ENCODE measurements at regions not wholly inside any gene's neighbourhood (a gene's known extent, or its start where the extent isn't known, plus 50 kb on each side); places are given as distances from the start of the nearest gene placed in this dataset.

GRCh38 chr10:4623200-4623599 lies 202.8 kb upstream of the AKR1E2 start:
- no peak for TF ChIP-seq CTCF (conservative IDR thresholded peaks at IDR 0.05; ENCODE audit: low read depth, low read length)
- no peak for DNase-seq (ENCODE audit: low read depth)
- no peak overlapping the region for H3K4me3 ChIP-seq (ENCODE audit: low read depth, low read length)

GRCh38 chr10:4622384-4622783 lies 203.6 kb upstream of the AKR1E2 start:
- no peak for DNase-seq (ENCODE audit: low read depth)
- no peak overlapping the region for H3K4me3 ChIP-seq (ENCODE audit: low read depth, low read length)
- no peak for TF ChIP-seq CTCF (conservative IDR thresholded peaks at IDR 0.05; ENCODE audit: low read depth, low read length)

- H3K4me3 ChIP-seq (ENCODE audit: low read depth, low read length): no peak overlapping the region
- TF ChIP-seq CTCF (conservative IDR thresholded peaks at IDR 0.05; ENCODE audit: low read depth, low read length): no peak
- DNase-seq (ENCODE audit: low read depth): no peak
Observed at GRCh38 chr10:4617589-4617988, 208.4 kb upstream of the AKR1E2 start.

- TF ChIP-seq CTCF (conservative IDR thresholded peaks at IDR 0.05; ENCODE audit: low read depth, low read length): no peak
Observed at GRCh38 chr10:4615042-4615441, 211.0 kb upstream of the AKR1E2 start.

GRCh38 chr10:4609251-4609650 lies 216.8 kb upstream of the AKR1E2 start:
- no peak overlapping the region for H3K4me3 ChIP-seq (ENCODE audit: low read depth, low read length)
- TF ChIP-seq CTCF (conservative IDR thresholded peaks at IDR 0.05; ENCODE audit: low read depth, low read length): no peak
- DNase-seq (ENCODE audit: low read depth): no peak

More at GRCh38 chr10:4615042-4615441, 211.0 kb upstream of the AKR1E2 start:
- DNase-seq (ENCODE audit: low read depth): no peak
- H3K4me3 ChIP-seq (ENCODE audit: low read depth, low read length): no peak overlapping the region

GRCh38 chr10:4607681-4608080 lies 218.3 kb upstream of the AKR1E2 start:
- no peak for DNase-seq (ENCODE audit: low read depth)
- H3K4me3 ChIP-seq (ENCODE audit: low read depth, low read length): no peak overlapping the region
- no peak for TF ChIP-seq CTCF (conservative IDR thresholded peaks at IDR 0.05; ENCODE audit: low read depth, low read length)

GRCh38 chr10:4606856-4607636 lies 219.0 kb upstream of the AKR1E2 start:
- no peak for DNase-seq (ENCODE audit: low read depth)
- TF ChIP-seq CTCF (conservative IDR thresholded peaks at IDR 0.05; ENCODE audit: low read depth, low read length): no peak
- no peak overlapping the region for H3K4me3 ChIP-seq (ENCODE audit: low read depth, low read length)
